K562 (cell line): ENCODE measurements at regions not wholly inside any gene's neighbourhood (a gene's known extent, or its start where the extent isn't known, plus 50 kb on each side); places are given as distances from the start of the nearest gene placed in this dataset.

Experiments
- BRD9 ChIP-seq: fragments of 450-650 bp; IDR thresholded peaks from 2 replicates; pipeline ENCODE4 v1.6.1; 2018; ENCODE audit warnings: low read depth; ENCODE audit not compliant: partially characterized antibody
- BRF1 ChIP-seq: IDR thresholded peaks from 3 replicates; pipeline ENCODE4 v1.6.1; 2011; ENCODE audit warnings: borderline replicate concordance, mild to moderate bottlenecking; ENCODE audit not compliant: insufficient read length; ENCODE audit errors: extremely low read depth
- CCAR2 ChIP-seq: fragments of 200-400 bp; formaldehyde crosslinking; IDR thresholded peaks from 2 replicates; pipeline ENCODE4 v1.6.1; 2017; ENCODE audit warnings: mild to moderate bottlenecking, low read depth, low read length
- CHCHD3 ChIP-seq: fragments of 250-450 bp; sonication (Bioruptor Pico); IDR thresholded peaks from 2 replicates; pipeline ENCODE4 v2.1.2; 2022; ENCODE audit warnings: mild to moderate bottlenecking
- CHD2 ChIP-seq: IDR thresholded peaks from 2 replicates; pipeline ENCODE4 v1.6.1; 2011; ENCODE audit warnings: low read depth, low read length
- CREBBP ChIP-seq: IDR thresholded peaks from one replicate; pipeline ENCODE4 v1.6.1; 2012; ENCODE audit warnings: low read depth, mild to moderate bottlenecking, control low read depth, inconsistent platforms, low read length
- DIDO1 ChIP-seq: fragments of 450-650 bp; IDR thresholded peaks from 2 replicates; pipeline ENCODE4 v1.6.1; 2016; ENCODE audit warnings: low read depth, missing biosample characterization, missing genetic modification characterization
- HMGN3 ChIP-seq: IDR thresholded peaks from 2 replicates; pipeline ENCODE4 v1.6.1; 2011; ENCODE audit warnings: borderline replicate concordance, low read depth, mild to moderate bottlenecking, mixed read lengths, low read length; ENCODE audit not compliant: insufficient read length; ENCODE audit errors: extremely low read depth
- MTA2 ChIP-seq: fragments of 450-650 bp; IDR thresholded peaks from 2 replicates; pipeline ENCODE4 v1.6.1; 2016; ENCODE audit warnings: low read depth
- MTF1 ChIP-seq: fragments of 250-450 bp; sonication (Bioruptor Pico); IDR thresholded peaks from 2 replicates; pipeline ENCODE4 v1.9.0; 2021; ENCODE audit warnings: moderate library complexity, mild to moderate bottlenecking, inconsistent platforms, borderline replicate concordance
- PTBP1 ChIP-seq: fragments of 200-400 bp; formaldehyde crosslinking; IDR thresholded peaks from 2 replicates; pipeline ENCODE4 v1.6.1; 2017; ENCODE audit warnings: low read depth, low read length
- TBP ChIP-seq: optimal IDR thresholded peaks from 2 replicates; pipeline ENCODE3; 2011; ENCODE audit warnings: low read depth, low read length, improper control_type of control experiment
- TEAD2 ChIP-seq: fragments of 450-650 bp; IDR thresholded peaks from 2 replicates; pipeline ENCODE4 v1.6.1; 2016; ENCODE audit warnings: missing genetic modification characterization, control low read depth, missing compliant biosample characterization
- U2AF1 ChIP-seq: fragments of 200-400 bp; formaldehyde crosslinking; optimal IDR thresholded peaks from 2 replicates; pipeline ENCODE3; 2017; ENCODE audit warnings: mild to moderate bottlenecking, low read depth, low read length, moderate library complexity
- XRCC4 ChIP-seq: IDR thresholded peaks from one replicate; pipeline ENCODE4 v1.6.1; 2011; ENCODE audit not compliant: insufficient read depth, insufficient read length; ENCODE audit errors: extremely low read depth
- ZKSCAN8 ChIP-seq: fragments of 200-800 bp; sonication (Bioruptor generic); IDR thresholded peaks from 2 replicates; pipeline ENCODE4 v1.6.1; 2016; ENCODE audit warnings: missing genetic modification characterization, missing compliant biosample characterization
- TF ChIP-seq, protein P1 (sequence below): fragments of 450-650 bp; IDR thresholded peaks from 2 replicates; pipeline ENCODE4 v1.6.1; 2018; ENCODE audit not compliant: partially characterized antibody
- TF ChIP-seq, protein P2 (sequence below): fragments of 450-650 bp; IDR thresholded peaks from 2 replicates; pipeline ENCODE4 v1.6.1; 2016; ENCODE audit warnings: low read depth, mild to moderate bottlenecking, moderate library complexity
- TF ChIP-seq, protein P3 (sequence below): sonication (generic); formaldehyde crosslinking; IDR thresholded peaks from 2 replicates; pipeline ENCODE4 v1.8.0; 2022; ENCODE audit warnings: missing genetic modification reagents, mild to moderate bottlenecking, borderline replicate concordance
- TF ChIP-seq, protein P4 (sequence below): sonication (generic); formaldehyde crosslinking; IDR thresholded peaks from 2 replicates; pipeline ENCODE4 v1.8.1; 2022; ENCODE audit warnings: missing genetic modification reagents

DNA sequence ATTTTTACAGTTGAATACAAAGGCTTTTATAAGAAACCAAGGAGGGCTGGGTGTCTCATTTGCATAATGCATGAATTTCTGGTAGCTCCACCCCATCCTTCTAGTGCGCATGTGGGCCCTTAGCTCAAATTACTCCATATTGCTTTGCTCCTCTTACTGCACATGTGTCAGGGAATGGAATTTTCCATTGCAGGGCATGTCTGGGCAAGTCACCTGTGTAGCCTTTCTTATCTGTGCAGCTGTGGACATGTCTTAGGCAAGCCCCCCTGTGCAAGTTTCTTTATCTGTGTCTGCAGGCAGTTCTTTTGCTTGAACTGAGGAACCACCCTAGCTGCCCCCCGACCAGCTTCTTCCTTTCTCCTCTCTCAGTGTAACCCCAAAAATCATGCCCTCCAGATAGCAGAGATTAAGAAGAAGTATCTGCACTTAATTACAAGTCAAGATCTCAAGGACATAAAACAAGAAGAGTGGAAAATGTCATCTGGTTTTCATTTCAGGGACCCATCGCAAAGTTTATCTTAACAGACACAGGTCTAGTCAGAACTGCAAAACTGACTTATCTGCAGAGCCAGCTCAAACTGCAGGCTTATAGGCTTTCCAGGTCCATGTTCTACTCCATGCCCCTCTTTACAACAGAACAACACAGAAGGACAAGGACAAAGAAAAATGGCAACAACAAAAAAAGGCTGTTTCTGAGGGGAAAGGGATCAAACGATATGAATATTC, 137.9 kb upstream of the HS3ST4 start (continued):
- TF ChIP-seq, protein P1, sequence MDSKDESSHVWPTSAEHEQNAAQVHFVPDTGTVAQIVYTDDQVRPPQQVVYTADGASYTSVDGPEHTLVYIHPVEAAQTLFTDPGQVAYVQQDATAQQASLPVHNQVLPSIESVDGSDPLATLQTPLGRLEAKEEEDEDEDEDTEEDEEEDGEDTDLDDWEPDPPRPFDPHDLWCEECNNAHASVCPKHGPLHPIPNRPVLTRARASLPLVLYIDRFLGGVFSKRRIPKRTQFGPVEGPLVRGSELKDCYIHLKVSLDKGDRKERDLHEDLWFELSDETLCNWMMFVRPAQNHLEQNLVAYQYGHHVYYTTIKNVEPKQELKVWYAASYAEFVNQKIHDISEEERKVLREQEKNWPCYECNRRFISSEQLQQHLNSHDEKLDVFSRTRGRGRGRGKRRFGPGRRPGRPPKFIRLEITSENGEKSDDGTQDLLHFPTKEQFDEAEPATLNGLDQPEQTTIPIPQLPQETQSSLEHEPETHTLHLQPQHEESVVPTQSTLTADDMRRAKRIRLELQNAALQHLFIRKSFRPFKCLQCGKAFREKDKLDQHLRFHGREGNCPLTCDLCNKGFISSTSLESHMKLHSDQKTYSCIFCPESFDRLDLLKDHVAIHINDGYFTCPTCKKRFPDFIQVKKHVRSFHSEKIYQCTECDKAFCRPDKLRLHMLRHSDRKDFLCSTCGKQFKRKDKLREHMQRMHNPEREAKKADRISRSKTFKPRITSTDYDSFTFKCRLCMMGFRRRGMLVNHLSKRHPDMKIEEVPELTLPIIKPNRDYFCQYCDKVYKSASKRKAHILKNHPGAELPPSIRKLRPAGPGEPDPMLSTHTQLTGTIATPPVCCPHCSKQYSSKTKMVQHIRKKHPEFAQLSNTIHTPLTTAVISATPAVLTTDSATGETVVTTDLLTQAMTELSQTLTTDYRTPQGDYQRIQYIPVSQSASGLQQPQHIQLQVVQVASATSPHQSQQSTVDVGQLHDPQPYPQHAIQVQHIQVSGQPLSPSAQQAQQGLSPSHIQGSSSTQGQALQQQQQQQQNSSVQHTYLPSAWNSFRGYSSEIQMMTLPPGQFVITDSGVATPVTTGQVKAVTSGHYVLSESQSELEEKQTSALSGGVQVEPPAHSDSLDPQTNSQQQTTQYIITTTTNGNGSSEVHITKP, result peak; percentile 57
- TF ChIP-seq CHCHD3 (CRISPR knock-in tag) (no peak), TBP (no peak), BRF1 (no peak), HMGN3 (no peak), TEAD2 (tag) (peak; percentile 85), XRCC4 (no peak), CCAR2 (no peak), CREBBP (no peak), BRD9 (no peak), CHD2 (no peak), DIDO1 (tag) (0 out of 2 replicates have a peak, but pooled peaks have one; percentile 46), PTBP1 (no peak), ZKSCAN8 (CRISPR knock-in tag) (peak; percentile 84; the same call in 1 of the 2 replicates), MTF1 (CRISPR knock-in tag) (peak; percentile 59; the same call in 1 of the 2 replicates), U2AF1 (no peak), MTA2 (peak; percentile 85)
- TF ChIP-seq, protein P2, sequence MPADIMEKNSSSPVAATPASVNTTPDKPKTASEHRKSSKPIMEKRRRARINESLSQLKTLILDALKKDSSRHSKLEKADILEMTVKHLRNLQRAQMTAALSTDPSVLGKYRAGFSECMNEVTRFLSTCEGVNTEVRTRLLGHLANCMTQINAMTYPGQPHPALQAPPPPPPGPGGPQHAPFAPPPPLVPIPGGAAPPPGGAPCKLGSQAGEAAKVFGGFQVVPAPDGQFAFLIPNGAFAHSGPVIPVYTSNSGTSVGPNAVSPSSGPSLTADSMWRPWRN, result peak; percentile 45; the same call in 1 of the 2 replicates
- TF ChIP-seq, protein P3, sequence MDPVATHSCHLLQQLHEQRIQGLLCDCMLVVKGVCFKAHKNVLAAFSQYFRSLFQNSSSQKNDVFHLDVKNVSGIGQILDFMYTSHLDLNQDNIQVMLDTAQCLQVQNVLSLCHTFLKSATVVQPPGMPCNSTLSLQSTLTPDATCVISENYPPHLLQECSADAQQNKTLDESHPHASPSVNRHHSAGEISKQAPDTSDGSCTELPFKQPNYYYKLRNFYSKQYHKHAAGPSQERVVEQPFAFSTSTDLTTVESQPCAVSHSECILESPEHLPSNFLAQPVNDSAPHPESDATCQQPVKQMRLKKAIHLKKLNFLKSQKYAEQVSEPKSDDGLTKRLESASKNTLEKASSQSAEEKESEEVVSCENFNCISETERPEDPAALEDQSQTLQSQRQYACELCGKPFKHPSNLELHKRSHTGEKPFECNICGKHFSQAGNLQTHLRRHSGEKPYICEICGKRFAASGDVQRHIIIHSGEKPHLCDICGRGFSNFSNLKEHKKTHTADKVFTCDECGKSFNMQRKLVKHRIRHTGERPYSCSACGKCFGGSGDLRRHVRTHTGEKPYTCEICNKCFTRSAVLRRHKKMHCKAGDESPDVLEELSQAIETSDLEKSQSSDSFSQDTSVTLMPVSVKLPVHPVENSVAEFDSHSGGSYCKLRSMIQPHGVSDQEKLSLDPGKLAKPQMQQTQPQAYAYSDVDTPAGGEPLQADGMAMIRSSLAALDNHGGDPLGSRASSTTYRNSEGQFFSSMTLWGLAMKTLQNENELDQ, result no peak
- TF ChIP-seq, protein P4, sequence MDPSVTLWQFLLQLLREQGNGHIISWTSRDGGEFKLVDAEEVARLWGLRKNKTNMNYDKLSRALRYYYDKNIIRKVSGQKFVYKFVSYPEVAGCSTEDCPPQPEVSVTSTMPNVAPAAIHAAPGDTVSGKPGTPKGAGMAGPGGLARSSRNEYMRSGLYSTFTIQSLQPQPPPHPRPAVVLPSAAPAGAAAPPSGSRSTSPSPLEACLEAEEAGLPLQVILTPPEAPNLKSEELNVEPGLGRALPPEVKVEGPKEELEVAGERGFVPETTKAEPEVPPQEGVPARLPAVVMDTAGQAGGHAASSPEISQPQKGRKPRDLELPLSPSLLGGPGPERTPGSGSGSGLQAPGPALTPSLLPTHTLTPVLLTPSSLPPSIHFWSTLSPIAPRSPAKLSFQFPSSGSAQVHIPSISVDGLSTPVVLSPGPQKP, result no peak
